Caki2 (cell line): ENCODE measurements at regions not wholly inside any gene's neighbourhood (a gene's known extent, or its start where the extent isn't known, plus 50 kb on each side); places are given as distances from the start of the nearest gene placed in this dataset.
"Not testable (repeated sequence)": the region's sequence is repeated elsewhere in the genome, so short reads cannot be mapped to it uniquely, and the experiment has no call there.

Experiments
- DNase-seq: peaks from one replicate; pipeline ENCODE4 v3.0.0-alpha.2; 2015; ENCODE audit warnings: low read depth
- in situ Hi-C: cut with HindIII; loops from 2 replicates; pipeline ENCODE4 v1.10.0; 2016; ENCODE audit warnings: low sequenced_read_pairs, low pct_unique_long_range_greater_than_20kb, mixed read lengths

- in situ Hi-C loops = no loop called here
- no peak for DNase-seq
Observed at GRCh38 chr11:135019343-135019871, 607.4 kb upstream of the B3GAT1 start.

DNA sequence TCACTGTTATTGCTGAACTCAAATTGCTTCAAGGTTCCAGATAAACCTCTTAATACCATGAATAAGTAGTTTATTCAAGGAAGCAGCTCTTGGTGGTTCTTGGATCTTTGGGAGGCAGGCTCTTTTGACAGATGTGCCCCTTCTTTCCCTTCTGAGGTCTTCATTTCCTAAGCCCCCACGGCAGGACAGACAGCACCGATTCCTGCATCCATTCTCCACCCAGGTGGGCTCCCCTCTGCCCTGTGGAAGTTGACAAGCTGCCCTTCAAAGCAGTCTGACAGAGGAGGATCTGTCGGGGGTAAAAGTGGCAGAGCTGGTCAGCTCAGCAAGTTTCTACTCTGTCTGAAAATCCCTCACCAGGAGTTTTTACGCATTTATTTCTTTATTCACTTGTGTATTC is 605.3 kb upstream of the B3GAT1 start:
- in situ Hi-C loops = no loop called here
- no peak for DNase-seq

DNA sequence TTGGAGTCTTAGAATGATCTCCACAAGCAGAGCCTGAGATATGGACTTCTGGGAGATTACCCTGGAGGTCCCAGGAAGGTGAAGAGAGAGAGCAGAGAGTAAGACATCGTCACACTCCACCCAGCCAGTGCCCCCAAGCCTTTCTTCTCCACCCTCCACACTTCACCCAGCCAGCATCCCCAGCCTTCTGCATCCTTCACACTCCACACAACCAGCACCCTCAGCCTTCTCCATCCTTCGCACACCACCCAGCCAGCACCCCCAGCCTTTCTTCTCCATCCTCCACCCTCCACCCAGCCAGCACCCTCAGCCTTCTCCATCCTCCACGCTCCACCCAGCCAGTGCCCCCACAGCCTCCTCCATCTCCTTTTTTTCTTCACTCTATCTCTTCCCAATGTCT is 603.9 kb upstream of the B3GAT1 start:
- in situ Hi-C loops = no loop called here
- DNase-seq = no peak

DNA sequence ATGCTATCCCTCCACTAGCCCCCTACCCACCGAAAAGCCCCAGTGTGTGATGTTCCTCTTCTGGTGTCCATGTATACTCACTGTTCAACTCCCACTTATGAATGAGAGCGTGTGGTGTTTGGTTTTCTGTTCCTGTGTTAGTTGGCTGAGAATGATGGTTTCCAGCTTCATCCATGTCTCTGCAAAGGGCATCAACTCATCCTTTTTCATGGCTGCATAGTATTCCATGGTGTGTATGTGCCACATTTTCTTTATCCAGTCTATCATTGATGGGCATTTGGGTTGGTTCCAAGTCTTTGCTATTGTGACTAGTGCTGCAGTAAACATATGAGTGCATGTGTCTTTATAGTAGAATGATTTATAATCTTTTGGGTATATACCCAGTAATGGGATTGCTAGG is 599.3 kb upstream of the B3GAT1 start:
- in situ Hi-C loops, DNase-seq: not testable (repeated sequence)

GRCh38 chr11:135009125-135009524 is 597.1 kb upstream of the B3GAT1 start:
- DNase-seq = no peak
- in situ Hi-C loops = no loop called here

DNA sequence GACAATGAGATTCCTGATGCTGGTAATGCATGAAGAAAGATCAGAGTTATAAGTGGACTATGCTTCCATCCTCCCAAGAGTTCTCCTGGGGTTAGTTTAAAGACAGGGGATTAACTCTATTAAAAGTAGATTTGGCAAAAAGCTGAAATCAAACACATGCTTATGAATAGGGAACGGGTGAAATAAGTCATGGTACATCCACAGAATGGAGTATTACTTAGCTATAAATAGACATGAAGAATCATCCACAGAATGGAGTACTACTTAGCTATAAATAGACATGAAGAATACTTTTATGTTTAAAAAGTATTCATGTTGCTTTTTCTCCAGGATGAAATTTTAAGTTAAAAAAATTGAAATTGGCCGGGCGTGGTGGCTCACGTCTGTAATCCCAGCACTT is 596.4 kb upstream of the B3GAT1 start:
- in situ Hi-C loops = no loop called here
- no peak for DNase-seq

DNA sequence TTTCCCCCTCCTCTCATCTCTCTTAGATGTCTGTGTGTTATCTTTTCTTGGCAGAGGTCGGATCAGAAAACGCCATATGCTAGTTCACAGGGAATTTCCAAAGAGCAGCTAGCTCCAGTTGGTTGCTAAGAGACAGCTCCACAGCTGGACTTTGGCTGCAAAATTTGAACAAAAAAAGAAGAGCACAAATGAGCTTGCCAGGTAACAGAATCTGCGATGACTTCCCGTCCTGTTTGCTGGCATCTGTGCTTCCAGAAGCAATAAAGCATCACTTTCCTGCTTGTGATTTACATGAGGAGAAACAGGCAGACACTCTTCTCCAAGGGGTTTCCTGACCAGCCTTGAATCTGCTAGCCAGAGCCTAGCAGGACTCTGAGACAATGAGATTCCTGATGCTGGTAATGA is 596.0 kb upstream of the B3GAT1 start:
- in situ Hi-C loops = no loop called here
- DNase-seq = no peak

DNA sequence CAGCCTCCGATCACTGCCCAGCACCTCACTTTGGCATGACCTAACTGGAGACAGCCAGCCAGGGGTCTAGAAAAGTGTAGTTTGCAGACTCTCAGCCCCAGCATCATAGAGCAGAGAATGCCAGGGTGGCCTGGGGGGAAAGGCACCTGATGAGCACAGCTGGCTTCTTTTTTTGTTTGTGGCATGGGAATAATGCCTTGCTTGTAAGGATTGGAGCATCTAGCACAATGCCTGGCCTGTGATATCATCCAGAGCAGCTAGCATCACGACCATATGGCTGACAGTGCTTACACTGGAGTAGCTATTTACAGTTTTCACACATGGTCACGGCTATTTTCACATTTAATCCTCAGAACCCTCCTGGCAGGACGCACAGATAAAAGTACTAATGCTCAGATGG is 594.8 kb upstream of the B3GAT1 start:
- in situ Hi-C loops = no loop called here
- no peak for DNase-seq

DNA sequence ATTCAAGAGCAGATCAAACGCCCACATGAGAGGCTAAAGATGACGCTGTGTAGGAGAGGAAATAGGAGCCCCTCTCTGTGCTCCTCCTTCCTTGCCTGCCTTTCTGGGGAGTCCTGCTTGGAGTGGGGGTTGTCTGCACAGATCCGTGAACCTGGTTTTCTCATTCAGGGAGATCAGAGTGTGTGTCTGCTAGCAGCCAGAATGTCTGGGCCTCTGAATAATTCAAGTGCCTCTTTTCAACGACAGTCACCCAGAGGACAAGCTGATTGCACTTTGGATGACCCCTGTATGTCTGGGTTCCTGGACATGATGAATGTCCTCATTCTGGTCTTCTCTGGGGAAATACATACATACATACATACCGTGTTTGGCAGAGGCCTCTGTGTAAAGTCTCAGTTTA is 592.5 kb upstream of the B3GAT1 start:
- in situ Hi-C loops = no loop called here
- DNase-seq = no peak

- in situ Hi-C loops = no loop called here
- DNase-seq = no peak
Observed at GRCh38 chr11:135002236-135002635, 590.2 kb upstream of the B3GAT1 start.

GRCh38 chr11:135001581-135001980 is 589.5 kb upstream of the B3GAT1 start:
- in situ Hi-C loops = no loop called here
- no peak for DNase-seq

- DNase-seq, in situ Hi-C loops: not testable (repeated sequence)
Observed at GRCh38 chr11:135001065-135001464, 589.0 kb upstream of the B3GAT1 start.

DNA sequence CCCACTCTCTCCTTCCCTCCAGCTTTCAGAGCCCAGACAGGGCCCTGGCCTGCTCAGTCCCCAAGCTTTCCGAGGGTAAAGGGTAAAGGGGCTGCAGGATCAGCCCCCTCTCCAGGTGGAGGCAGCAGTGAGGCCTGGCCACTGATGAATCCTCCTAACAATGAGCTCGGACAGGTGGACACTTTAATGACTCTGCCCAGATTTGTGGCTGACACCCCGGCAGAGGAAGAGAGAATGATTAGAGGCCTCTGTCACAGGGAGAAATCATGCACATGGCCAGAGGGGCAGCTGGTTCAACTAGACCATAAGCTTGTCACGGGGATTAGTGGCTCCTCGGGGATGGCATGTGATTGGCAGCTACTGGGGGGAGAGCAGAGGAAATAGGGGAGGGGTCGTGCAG is 587.5 kb upstream of the B3GAT1 start:
- in situ Hi-C loops = no loop called here

DNA sequence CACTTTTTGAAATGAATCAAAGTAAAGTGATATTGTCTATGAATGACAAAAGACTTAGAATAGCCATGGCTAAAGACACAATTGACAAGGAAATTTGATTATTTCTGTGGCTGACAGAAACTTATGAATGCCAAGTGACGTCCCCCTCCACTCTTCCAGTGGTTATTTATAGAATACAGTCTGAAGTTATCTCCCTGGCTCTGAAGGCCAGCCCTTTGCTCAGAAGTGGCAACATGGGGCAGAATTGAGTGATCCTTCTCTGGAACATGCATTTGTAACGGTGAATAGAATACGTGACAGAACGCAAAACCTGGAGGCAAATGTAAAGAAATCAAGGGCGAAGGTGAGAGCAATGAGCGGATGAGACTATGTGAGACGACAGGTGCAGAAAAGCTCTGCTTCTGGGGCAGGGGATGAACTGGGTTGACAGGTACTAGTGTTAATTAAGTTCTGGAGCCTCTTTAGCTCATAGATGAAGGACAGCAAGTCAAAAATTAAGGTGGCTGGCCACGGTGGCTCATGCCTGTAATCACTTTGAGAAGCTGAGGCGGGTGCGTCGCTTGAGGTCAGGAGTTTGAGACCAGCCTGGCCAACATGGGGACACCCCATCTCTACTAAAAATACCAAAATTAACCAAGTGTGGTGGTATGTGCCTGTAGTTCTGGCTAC is 585.7 kb upstream of the B3GAT1 start:
- in situ Hi-C loops = no loop called here
- no peak for DNase-seq

More for the DNA sequence above, 587.5 kb upstream of the B3GAT1 start:
- no peak for DNase-seq

- DNase-seq = no peak
- in situ Hi-C loops = no loop called here
Observed at GRCh38 chr11:134995741-134996140, 583.7 kb upstream of the B3GAT1 start.

GRCh38 chr11:134994431-134994830 is 582.4 kb upstream of the B3GAT1 start:
- no peak for DNase-seq
- in situ Hi-C loops = no loop called here

DNA sequence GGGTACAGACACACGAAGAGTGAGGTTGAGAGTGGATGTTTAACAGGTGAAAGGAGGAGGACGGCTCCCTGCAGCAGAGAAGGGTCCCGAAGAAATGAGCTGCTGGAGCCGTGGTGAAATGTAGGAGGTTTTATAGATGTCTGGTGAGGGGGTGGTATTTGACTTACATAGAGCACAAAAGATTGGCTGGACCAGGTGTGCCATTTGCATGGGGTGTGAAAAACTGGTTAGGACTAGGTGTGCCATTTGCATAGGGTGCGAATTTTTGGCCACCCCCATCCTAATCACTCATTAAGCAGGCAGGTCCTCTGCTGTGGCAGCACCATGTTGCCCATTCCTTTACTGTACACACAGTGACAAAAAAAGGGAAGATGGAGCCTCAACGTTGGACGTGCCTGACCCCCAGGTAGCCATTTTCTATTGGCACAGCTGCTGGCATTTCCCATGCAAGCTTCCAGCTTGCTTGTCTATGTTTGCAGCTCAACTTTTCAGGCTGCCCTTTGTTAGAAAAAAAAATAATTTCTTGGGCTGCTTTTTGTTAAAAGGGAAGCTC is 581.7 kb upstream of the B3GAT1 start:
- in situ Hi-C loops = no loop called here
- DNase-seq = no peak

DNA sequence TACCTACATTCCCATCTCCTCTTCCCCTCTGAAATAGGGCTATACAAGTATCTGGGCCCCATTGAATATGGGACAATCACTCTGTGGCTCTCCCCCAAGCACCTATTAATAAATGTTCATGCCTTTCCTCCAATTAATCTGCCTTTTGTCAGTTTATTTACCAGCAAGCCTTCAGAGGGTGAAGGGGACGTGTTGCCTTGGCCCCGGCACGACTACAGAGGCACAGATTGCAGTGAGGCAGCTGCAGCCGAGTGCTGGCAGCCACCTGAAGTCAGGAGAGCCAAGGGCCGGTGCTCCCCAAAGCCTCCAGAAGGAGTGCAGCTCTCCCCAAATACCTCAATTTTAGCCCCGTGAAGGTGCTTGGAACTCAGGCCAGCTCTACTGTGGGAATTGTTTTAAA is 580.9 kb upstream of the B3GAT1 start:
- in situ Hi-C loops = no loop called here
- no peak for DNase-seq

GRCh38 chr11:134988495-134988894 is 576.5 kb upstream of the B3GAT1 start:
- in situ Hi-C loops = no loop called here
- no peak for DNase-seq

GRCh38 chr11:134987822-134988221 is 575.8 kb upstream of the B3GAT1 start:
- no peak for DNase-seq
- in situ Hi-C loops = no loop called here
